GM19452 (cell line): ENCODE measurements at regions not wholly inside any gene's neighbourhood (a gene's known extent, or its start where the extent isn't known, plus 50 kb on each side); places are given as distances from the start of the nearest gene placed in this dataset.
"Not testable (repeated sequence)": the region's sequence is repeated elsewhere in the genome, so short reads cannot be mapped to it uniquely, and the experiment has no call there.

ENCODE experiments used
- ATAC-seq: cut with Tn5 transposase; IDR thresholded peaks from one replicate; pipeline ENCODE4 v1.9.1; 2021; ENCODE audit not compliant: unreplicated experiment

GRCh38 chr4:149048451-149049143, 606.4 kb upstream of the NR3C2 start:
- ATAC-seq = no peak

GRCh38 chr4:149047368-149047767, 605.2 kb upstream of the NR3C2 start:
- no peak for ATAC-seq

GRCh38 chr4:149045731-149046130, 603.5 kb upstream of the NR3C2 start:
- no peak for ATAC-seq

GRCh38 chr4:149039786-149040185, 597.6 kb upstream of the NR3C2 start:
- not testable (repeated sequence) for ATAC-seq

- no peak for ATAC-seq
Measured at GRCh38 chr4:149031399-149031798, 589.2 kb upstream of the NR3C2 start.

GRCh38 chr4:149029056-149029651, 586.9 kb upstream of the NR3C2 start:
- ATAC-seq = no peak

GRCh38 chr4:149026696-149027095, 584.5 kb upstream of the NR3C2 start:
- no peak for ATAC-seq

GRCh38 chr4:149017002-149017734, 575.0 kb upstream of the NR3C2 start:
- ATAC-seq = no peak

GRCh38 chr4:149009223-149009622, 567.0 kb upstream of the NR3C2 start:
- no peak for ATAC-seq

- no peak for ATAC-seq
Measured at GRCh38 chr4:149008415-149009025, 566.3 kb upstream of the NR3C2 start.

GRCh38 chr4:149005191-149005590, 563.0 kb upstream of the NR3C2 start:
- no peak for ATAC-seq

- ATAC-seq = no peak
Measured at GRCh38 chr4:148999924-149000323, 557.7 kb upstream of the NR3C2 start.

- no peak for ATAC-seq
Measured at GRCh38 chr4:148998719-148999118, 556.5 kb upstream of the NR3C2 start.

GRCh38 chr4:148986951-148987350, 544.7 kb upstream of the NR3C2 start:
- no peak for ATAC-seq

GRCh38 chr4:148984951-148985350, 542.7 kb upstream of the NR3C2 start:
- no peak for ATAC-seq

GRCh38 chr4:148982200-148982599, 540.0 kb upstream of the NR3C2 start:
- ATAC-seq = no peak

- no peak for ATAC-seq
Measured at GRCh38 chr4:148980782-148981480, 538.7 kb upstream of the NR3C2 start.

- no peak for ATAC-seq
Measured at GRCh38 chr4:148978301-148978700, 536.1 kb upstream of the NR3C2 start.

GRCh38 chr4:148975464-148975863, 533.2 kb upstream of the NR3C2 start:
- ATAC-seq = no peak

GRCh38 chr4:148965080-148965479, 522.9 kb upstream of the NR3C2 start:
- ATAC-seq = no peak

GRCh38 chr4:148964456-148964855, 522.2 kb upstream of the NR3C2 start:
- ATAC-seq = no peak
